HEK293T (cell line): ENCODE measurements at regions not wholly inside any gene's neighbourhood (a gene's known extent, or its start where the extent isn't known, plus 50 kb on each side); places are given as distances from the start of the nearest gene placed in this dataset.

Experiments used
- FOXA1 ChIP-seq: fragments of 450-650 bp; IDR thresholded peaks from 2 replicates; pipeline ENCODE4 v1.6.1; 2016; ENCODE audit warnings: mild to moderate bottlenecking
- FOXK2 ChIP-seq: fragments of 450-650 bp; IDR thresholded peaks from 2 replicates; pipeline ENCODE4 v1.6.1; 2016; ENCODE audit warnings: mild to moderate bottlenecking
- FOXM1 ChIP-seq: fragments of 450-650 bp; IDR thresholded peaks from 2 replicates; pipeline ENCODE4 v1.6.1; 2017; ENCODE audit warnings: mild to moderate bottlenecking, borderline replicate concordance
- HDGF ChIP-seq: fragments of 450-650 bp; IDR thresholded peaks from 2 replicates; pipeline ENCODE4 v1.6.1; 2017; ENCODE audit warnings: antibody characterized with exemption, borderline replicate concordance
- L3MBTL2 ChIP-seq: fragments of 450-650 bp; conservative IDR thresholded peaks from 2 replicates; pipeline ENCODE4 v1.6.1; 2016; ENCODE audit warnings: mild to moderate bottlenecking
- LEF1 ChIP-seq: fragments of 450-650 bp; IDR thresholded peaks from 2 replicates; pipeline ENCODE4 v1.6.1; 2017; ENCODE audit warnings: mild to moderate bottlenecking, borderline replicate concordance
- NFRKB ChIP-seq: fragments of 450-650 bp; IDR thresholded peaks from 2 replicates; pipeline ENCODE4 v1.6.1; 2016; ENCODE audit warnings: mild to moderate bottlenecking, moderate library complexity
- SP1 ChIP-seq: fragments of 450-650 bp; IDR thresholded peaks from 2 replicates; pipeline ENCODE4 v1.6.1; 2017
- SUZ12 ChIP-seq: fragments of 450-650 bp; IDR thresholded peaks from 2 replicates; pipeline ENCODE4 v1.6.1; 2016; ENCODE audit warnings: mild to moderate bottlenecking
- TARDBP ChIP-seq: fragments of 450-650 bp; IDR thresholded peaks from 2 replicates; pipeline ENCODE4 v1.6.1; 2016
- ZNF384 ChIP-seq: fragments of 450-650 bp; IDR thresholded peaks from 2 replicates; pipeline ENCODE4 v1.6.1; 2016

GRCh38 chr5:130316971-130317680 is 412.9 kb downstream of the CHSY3 start:
- TF ChIP-seq SP1 = no peak
- TF ChIP-seq FOXM1 = no peak
- no peak for TF ChIP-seq FOXK2
- no peak for TF ChIP-seq SUZ12
- TF ChIP-seq FOXA1 = no peak
- no peak for TF ChIP-seq NFRKB
- no peak for TF ChIP-seq LEF1
- no peak for TF ChIP-seq L3MBTL2
- no peak for TF ChIP-seq TARDBP
- no peak for TF ChIP-seq HDGF
- TF ChIP-seq ZNF384 = no peak
